ENCODE measurements at regions not wholly inside any gene's neighbourhood (a gene's known extent, or its start where the extent isn't known, plus 50 kb on each side); places are given as distances from the start of the nearest gene placed in this dataset.
"Not testable (repeated sequence)": the region's sequence is repeated elsewhere in the genome, so short reads cannot be mapped to it uniquely, and the experiment has no call there.

DNA sequence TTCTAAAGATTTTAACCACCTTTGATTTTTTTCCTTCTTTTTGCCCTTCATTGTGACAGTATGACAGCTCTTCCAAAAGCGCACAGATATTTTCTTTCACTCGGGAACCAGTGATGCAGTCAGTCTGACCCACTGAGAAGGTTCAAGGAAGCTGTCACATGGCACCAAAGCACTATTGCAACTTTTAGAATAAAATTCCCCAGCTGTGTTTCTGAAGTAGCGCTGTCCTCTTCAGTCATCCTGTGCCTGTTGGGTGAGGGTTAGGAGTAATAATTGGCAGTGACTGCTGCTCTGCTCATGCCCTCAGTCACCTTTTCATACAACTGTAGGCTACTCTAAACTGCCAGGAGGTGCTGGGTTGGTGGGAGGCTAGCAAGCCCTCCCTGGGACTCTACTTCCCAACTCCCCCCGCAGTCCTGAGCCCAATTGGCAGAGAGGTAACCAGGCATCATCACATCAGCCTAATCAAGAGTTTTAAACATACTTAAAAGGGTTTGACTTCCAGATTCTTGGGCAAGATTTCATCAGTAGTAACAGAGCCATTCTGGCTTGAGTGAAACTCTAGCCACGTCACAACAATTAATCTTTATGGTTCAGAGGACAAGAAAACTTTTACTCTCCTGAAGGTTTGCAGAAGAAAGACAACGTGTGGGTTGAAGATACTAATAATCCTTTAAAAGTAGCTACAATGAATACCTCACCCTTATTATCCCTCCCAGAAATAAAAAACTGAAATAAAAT lies 473.3 kb downstream of the FBXO15 start:
- no peak for DNase-seq

DNA sequence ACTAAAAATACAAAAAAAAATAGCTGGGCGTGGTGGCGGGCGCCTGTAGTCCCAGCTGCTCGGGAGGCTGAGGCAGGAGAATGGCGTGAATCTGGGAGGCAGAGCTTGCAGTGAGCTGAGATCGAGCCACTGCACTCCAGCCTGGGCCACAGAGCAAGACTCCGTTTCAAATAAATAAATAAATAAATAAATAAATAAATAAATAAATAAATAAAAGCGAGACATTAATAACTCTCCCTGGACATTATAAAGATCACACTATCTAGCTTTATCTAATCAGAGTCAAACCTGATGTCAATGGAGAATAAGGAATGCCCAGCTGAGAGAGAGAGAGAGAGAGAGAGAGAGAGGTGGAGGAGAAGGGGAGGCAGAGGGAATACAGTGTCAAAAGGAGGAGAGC lies 476.2 kb downstream of the FBXO15 start:
- DNase-seq = not testable (repeated sequence)

DNA sequence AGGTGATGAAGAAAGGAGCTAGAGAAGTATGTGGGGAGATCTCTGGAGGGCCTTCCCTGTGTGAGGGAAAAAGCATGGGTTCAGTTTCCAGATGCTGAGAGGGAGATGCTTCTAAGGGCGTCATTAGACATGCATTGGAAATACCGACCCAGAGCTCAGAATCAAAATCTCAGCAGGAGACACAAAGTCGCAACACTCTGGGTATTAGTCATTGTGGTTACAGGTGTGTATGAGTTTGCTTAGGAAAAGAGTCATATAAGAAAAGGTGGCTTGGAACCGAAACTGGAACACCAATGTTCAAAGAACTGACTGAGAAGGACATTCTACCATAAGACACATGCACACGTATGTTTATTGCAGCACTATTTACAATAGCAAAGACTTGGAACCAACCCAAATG lies 477.1 kb downstream of the FBXO15 start:
- no peak for DNase-seq

DNA sequence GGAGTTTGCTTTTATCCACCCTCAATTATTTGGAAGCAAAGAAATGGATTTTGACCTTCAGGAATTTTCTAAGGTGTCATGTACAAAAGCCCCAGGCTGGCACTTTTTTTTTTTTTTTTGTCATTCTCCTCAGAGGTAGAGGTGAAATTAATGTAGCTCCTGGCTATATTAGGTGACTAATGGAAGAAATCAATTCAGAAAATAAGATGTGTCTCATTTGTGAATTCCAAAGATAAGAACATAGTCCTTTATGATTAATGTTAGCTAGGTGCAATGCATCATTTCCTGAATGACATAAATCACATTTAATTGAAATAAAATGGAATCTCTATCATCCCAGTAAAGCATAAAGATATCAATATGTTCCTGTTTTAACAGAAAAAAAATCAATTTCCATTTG lies 477.6 kb downstream of the FBXO15 start:
- no peak for DNase-seq

DNA sequence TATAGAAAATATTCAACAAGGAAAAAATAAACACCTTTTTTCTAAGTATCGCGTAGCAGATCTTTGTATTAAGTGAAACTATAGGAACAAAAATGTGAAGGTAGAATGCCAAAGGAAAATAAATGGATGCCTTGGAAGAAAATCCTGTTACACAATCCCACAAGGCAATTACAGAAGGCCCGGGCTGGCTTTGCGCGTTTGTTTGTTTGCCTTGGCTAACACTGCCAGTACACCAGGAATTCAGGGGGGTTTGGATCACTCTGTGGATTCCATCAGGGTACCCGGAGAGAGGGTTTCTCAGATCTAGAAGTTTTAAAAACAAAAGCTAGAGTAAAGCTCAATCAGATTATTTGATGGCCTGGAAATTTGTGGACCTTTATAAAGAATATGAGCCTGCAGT lies 478.3 kb downstream of the FBXO15 start:
- peak; percentile 18 for DNase-seq

DNA sequence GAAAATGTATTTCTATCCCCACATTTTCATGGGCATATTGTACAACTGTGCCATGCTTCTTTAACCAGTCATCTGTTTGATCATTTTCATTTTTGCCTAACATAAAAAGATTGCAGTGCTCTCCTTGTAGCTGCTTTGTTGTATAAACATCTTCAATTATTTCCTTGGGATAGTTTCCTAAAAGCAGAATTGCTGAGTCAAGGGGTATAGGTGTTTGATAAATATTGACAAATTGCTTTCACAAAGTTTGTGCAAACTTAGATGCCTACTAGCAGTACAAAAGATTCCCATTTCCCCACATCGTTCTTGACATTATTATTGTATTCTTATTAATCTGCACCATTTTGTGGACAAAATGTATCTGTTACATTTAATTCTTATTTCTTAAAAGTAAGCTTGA lies 479.6 kb downstream of the FBXO15 start:
- DNase-seq = no peak

DNA sequence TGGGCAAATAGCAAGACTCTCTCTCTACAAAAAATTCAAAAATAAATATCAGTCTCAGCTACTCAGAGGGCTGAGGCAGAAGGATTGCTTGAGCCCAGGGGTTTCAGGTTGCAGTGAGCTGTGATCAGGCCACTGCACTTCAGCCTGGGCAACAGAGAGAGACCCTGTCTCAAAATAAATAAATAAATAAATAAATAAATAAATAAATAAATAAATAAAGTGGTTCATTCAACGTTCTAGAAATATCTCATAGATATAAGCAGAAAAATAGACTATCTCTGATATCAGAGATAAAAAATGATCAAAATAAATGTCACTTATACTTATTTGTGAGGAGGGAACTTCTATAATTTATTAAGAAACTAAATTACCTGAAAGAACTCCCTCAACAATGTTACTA lies 480.9 kb downstream of the FBXO15 start:
- DNase-seq = no peak

DNA sequence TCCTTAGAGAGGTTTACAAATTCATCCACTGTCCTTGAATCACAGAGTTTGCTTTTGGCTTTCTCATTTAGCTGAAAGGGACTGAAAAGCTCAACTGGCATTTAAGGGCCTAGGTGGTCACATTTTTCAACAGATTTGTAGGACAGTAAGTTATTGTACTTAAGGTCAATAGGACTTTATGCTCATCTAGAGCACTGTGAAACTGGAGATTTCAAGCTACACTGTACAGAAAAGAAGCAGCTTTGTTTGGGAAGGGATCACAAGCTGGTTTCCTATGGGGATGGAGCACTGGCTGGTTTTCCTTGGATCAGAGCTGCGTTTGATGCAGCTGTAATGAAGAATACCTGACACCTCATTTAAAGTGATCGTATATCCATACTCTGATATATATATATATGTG lies 482.7 kb downstream of the FBXO15 start:
- DNase-seq = no peak

DNA sequence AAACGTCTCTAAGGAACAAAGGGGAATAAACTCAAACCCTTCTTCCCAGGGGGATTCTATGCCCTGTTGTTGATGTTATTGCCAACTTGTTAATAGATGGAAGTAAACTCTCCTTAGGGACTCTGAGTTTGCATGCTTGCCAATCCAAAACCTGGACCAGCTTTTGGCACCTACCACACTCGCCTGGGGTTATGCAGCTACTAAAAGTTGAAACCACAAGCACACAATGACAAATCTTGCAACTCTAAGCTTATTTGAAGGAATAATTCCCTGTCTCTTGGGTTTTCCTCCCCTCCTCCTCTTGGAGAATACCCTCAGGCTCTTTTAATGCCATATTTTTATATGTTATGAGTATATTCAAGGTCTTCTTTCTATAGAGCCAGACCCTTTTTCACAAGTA lies 484.1 kb downstream of the FBXO15 start:
- no peak for DNase-seq

DNA sequence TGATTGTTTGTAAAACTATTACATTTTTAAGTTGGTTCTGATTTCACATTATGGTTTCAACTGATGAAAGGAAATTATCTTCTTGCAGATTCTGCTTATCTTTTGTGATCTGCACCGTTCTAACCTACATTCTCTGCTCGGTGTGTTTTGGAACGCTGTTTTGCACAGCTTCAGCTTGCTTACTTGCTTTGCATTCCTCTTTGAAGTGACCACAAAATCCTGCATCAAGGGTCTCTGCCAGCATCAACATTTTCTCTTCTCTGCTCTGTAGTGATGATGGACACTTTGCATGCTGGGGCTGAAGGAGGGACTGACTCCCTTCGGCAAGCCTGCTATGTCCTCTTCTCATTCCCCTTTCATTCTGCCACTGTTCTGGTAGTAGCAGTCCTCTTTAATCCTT lies 485.2 kb downstream of the FBXO15 start:
- no peak for DNase-seq

DNA sequence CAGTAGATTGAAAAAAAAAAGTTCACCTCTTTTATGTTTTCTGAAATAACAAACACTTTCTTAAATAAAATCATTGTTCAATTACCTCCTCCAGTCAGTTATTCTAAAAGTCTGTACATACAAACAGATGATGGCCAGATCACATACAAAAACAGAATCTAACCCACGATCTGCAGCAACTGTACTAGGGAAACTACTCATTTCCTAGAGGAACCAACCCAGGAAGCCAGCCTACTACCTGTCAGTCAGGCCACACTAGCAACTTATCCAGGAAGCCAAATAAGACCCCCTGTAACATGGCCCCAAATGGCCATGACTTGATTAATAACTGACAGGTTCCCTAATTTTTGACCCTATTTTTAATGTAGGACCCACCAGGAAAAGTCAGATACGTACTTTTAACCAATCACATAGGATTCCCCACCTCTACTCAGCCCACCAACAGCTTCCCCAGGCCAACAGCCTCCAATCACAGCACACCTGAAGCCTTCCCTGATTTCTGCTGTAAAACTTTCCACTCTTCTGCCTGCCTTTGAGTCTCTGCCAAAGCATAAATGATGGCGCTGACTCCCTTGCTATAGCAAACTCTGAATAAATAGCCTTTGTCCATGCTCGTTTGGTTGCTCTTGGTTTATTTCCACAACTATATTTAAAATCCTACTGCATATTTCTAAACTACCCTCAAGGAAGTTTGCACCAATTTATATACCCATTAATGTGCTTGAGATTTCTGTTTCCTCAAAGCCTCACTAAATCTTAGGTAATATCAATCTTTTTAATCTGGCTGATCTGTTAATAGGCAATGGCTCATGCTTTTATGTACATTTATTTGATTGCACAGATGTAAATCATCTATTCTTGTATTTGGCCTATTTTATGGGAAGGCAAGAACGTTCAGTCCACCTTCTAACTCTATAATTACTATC lies 486.4 kb downstream of the FBXO15 start:
- DNase-seq = no peak

DNA sequence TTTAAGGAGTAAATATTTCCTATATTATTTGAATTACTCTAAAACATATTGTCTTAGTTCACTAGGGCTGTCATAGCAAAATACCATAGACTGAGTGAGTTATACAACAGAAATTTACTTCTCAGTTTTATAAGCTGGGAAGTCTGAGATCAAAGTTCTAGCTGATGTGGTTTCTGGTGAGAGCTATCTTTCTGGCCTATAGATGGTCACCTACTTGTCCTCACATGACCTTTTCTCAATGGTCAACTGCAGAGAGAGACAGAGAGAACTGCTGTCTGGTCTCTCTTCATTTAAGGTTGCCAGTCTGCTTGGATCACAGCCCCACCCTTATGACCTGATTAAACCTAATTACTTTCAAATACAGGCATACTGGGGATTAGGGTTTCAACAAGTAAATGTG lies 490.9 kb downstream of the FBXO15 start:
- DNase-seq = no peak

DNA sequence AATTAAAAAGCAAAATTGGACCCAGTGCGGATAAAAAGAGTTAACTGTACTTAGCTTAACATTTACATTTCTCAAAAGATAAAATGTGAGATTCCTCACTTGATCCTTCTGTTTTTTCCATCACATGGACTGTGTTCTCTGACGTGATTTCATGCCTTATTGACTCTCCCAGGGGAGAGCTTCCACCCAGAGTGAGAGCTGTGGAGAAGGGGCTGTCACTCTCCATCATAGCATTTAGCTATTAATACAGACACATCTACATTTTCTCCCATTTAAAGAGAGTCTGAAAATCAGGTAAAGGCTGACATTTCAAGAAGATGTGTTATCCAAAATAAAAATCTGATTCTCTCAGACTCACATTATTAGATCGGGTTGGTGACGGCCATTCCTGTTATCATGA lies 493.8 kb downstream of the FBXO15 start:
- DNase-seq = peak; percentile 67

DNA sequence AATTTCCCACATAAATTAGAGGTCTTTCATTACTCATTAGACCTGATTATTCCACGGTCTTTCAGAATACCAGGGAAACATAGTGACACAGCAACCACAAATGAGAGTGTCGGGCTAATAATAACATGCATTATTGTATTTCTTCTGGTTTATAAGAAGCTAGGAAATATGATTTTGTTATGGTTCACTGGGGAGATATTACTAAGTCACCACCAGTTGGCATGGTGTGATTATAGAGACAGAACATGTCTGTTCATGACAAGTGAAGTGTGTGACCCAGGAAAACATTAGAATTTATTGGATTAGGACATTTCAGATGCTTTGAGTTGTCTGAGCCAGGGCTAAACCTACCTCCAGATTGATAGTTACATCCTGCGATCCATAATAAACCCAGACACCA lies 494.4 kb downstream of the FBXO15 start:
- DNase-seq = no peak

DNA sequence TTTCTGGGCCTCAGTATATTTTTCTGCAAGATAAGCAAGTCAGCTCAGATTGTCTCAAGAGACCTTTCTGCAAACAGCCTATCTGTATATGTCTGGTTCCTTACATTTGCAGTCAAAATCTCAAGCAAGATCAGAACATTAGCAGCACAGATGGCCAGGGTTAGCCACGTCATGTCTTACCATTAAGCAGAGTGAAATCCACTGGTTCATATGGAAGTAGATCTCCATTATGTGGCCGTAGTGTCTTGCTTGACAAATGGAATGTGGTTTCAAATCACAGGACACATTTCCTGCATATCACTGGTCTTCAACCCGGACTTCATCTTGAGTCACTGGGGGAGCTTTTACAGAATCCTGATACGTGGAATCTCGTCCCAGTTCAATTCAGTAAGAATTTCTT lies 500.2 kb downstream of the FBXO15 start:
- DNase-seq = no peak

DNA sequence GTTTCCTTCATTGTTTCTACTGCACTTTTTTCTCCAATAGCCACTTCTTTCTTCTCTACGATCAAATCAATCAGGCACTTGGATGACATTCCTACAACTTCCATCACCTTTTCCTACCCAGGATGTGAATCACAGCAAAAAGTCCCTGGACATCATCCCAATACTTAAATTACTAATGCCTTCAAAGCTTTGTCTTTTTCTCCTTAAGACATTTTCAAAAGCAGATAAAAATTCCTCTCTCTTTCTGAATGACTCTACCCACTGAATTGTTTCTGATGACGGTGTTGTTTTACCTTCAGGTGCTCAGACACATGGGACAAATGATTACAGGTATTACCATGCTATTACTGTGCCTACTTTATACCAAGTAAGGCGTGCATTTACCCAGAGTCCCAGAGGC lies 500.9 kb downstream of the FBXO15 start:
- no peak for DNase-seq

DNA sequence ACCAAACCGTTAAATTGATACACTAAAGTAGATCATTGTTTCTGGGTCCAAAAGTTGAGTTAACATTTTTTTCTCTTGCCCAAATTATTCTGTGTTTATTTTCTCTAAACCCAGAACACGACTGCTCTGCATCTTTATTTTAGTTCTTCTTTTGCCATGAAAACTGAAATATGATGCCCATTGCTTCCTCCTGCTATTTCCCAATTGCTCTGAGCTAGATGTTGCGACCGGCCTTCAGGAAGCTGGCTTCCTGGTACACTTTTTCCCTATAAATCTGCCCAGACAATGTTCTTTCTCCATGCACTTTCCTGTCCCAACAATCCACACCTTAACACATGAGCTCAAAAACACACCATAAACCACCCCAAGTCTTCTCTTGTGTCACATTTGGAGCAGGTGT lies 501.4 kb downstream of the FBXO15 start:
- DNase-seq = no peak

DNA sequence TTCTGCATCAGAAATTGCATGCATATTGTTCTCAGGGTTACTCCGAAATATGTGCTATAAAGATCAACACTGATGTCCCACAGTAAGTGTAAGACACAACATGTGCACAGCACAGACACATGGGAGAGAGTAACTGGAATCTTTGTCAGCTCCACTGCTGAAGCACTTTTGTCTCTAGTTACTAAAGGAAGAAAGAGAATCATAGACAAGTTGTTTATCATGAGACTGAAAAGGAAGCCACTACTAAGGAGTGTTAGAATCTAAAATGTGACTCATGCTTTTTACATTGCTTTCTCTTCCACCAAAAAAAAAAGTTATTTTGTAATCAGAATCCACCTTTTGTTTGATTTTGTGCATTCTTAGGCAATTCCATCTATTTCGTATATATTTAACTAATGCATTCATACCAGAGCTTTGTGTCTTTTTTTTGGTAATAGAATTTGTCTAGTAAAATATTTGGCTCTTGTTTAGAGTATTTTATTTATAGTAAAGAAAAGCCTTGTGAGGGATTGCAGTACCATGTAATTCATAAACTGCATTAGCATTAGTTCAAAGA lies 502.4 kb downstream of the FBXO15 start:
- DNase-seq = no peak

DNA sequence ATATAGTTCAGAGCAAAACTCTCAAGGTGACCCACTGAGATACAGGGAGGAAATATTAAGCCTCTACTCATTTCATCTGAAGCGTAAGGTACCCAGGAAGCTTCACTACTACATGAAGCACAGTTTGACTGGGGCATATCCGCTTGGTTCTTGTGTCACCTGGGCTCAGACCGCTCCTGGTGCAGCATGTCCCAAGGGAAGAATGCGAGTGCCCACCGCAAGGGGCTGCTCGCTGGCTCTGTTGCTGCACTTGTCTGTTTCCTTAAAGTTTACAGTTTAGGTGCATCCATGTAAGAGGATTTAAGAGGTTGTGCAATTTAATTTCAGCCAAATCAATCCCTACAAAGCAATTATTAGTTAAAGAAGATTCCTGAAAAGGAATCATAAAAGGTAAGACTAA lies 507.8 kb downstream of the FBXO15 start:
- DNase-seq = no peak

DNA sequence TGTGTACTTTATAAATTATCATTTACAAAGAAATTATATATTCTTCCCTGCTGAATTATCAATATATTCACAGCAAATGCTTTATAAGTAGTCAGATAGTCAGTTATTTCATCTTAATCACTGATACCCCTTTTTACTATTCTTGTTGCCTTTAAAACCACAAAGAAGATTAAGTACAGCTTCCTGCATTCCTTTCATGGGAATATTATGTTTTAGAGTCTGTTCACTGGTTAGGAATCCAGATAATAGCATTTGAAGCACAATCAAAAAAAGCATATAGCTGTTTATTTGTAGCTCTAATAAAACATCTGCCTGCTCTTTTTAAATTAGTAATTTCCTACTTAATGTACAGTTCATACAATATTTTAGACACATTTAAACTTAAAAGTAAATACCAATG lies 508.9 kb downstream of the FBXO15 start:
- DNase-seq = no peak

DNA sequence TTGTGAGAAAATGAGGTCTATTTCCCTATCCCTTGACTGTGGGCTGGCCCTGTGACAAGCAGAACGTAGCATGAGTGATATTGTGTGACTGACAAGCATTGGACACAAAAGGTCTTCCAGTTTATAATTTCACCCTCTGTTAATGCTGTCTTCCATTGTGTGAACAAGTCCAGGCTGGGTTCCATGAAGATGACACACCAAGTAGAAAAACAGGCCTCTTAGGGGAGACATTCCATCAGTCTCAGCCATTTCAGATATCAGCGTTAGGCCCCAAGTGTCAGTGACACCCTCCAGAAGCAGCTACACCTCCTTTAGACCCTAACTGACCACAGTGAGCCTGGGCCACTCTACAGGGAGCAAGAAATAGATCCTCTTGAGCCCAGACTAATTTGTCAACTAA lies 511.3 kb downstream of the FBXO15 start:
- DNase-seq = no peak

DNA sequence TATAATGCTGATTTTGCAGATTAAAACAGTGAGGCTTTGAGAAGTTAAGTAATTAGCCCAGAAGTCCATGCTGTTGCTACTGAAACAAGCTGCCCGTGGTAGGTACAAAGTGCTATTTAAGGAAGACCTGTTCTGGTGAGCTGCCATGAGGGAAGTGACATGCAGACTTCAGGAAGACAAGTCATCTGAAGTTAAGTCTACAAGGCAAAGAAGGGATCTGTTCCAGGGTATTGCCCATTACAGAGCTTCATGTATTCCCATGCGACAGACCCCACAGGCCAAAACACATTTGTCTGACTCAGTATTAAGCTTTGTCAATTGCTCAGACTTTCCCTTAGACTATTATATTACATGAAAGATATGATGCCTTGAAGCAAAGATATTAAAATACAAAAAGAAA lies 520.8 kb downstream of the FBXO15 start:
- DNase-seq = no peak

DNA sequence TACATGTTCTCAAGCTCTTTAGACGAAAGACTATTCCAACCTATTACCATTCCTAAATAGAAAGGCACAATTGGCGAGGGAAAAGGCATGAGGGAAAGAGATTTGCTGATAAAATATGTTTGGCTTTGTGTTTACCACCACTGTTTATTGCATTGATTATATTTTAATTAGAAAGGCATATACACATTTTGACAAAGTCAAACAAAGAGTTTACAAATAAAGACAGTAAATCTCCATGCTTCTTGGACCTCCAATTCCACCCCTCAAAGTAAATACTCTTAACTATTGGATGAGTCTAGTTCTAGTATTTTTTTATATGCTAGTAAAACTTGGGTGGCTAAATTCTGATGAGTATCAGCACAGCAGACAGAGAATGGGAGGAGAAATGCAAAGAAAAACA lies 521.4 kb downstream of the FBXO15 start:
- DNase-seq = no peak

DNA sequence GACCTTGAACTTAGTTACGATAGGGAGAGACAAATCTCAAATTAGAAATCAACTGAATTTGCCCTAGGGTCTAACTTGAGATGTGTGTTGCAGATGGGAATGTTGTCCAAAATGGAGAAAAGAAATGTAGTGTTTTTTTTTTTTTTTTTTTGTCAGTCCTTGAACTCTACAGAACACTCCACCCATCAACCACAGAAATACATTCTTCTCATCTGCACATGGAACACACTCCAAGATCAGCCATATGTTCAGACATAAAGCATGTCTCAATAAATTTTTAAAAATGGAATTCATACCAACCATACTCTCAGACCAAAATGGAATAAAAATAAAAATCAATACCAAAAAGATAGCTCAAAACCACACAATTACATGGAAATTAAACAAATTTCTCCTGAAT lies 526.5 kb downstream of the FBXO15 start:
- DNase-seq = no peak
